Panc1 (cell line): ENCODE measurements at regions not wholly inside any gene's neighbourhood (a gene's known extent, or its start where the extent isn't known, plus 50 kb on each side); places are given as distances from the start of the nearest gene placed in this dataset.

Experiments used
- POLR2AphosphoS5 ChIP-seq: IDR thresholded peaks from 2 replicates; pipeline ENCODE4 v1.6.1; 2012; ENCODE audit warnings: mild to moderate bottlenecking, low read depth, low read length, moderate library complexity
- TF ChIP-seq, protein P1 (sequence below): fragments of 450-650 bp; IDR thresholded peaks from 2 replicates; pipeline ENCODE4 v1.5.1; 2017; ENCODE audit warnings: mild to moderate bottlenecking
- TF ChIP-seq, protein P2 (sequence below), 2 experiments: IDR thresholded peaks; 2 replicates each; pipeline ENCODE4 v1.6.1; 2011 to 2012; ENCODE audit warnings: low read depth in 2 of 2, control low read depth in 1 of 2, low read length in 1 of 2, mild to moderate bottlenecking in 1 of 2, moderate library complexity in 1 of 2; ENCODE audit not compliant: insufficient read depth in 1 of 2

DNA sequence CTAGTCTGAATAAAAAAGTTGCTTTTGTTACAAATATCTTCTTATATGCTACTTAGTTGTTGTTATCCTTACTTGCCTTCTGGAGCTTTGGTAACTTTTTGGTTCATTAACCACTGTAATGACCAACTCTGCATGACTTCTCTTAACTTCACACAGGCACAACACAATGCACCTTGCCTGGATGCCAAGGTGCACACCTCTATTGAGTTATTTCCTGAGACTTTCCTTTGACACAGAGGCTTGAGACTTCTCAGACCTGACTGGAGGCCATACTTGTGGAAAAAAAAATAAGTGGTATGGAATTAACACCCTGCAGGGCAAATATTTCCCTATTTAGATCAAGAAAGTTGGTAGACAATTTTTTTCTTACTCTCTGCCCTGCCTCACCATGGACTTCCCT is 1925.6 kb downstream of the EFNA5 start:
- TF ChIP-seq, protein P1, sequence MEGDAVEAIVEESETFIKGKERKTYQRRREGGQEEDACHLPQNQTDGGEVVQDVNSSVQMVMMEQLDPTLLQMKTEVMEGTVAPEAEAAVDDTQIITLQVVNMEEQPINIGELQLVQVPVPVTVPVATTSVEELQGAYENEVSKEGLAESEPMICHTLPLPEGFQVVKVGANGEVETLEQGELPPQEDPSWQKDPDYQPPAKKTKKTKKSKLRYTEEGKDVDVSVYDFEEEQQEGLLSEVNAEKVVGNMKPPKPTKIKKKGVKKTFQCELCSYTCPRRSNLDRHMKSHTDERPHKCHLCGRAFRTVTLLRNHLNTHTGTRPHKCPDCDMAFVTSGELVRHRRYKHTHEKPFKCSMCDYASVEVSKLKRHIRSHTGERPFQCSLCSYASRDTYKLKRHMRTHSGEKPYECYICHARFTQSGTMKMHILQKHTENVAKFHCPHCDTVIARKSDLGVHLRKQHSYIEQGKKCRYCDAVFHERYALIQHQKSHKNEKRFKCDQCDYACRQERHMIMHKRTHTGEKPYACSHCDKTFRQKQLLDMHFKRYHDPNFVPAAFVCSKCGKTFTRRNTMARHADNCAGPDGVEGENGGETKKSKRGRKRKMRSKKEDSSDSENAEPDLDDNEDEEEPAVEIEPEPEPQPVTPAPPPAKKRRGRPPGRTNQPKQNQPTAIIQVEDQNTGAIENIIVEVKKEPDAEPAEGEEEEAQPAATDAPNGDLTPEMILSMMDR: no peak
- TF ChIP-seq, protein P2, sequence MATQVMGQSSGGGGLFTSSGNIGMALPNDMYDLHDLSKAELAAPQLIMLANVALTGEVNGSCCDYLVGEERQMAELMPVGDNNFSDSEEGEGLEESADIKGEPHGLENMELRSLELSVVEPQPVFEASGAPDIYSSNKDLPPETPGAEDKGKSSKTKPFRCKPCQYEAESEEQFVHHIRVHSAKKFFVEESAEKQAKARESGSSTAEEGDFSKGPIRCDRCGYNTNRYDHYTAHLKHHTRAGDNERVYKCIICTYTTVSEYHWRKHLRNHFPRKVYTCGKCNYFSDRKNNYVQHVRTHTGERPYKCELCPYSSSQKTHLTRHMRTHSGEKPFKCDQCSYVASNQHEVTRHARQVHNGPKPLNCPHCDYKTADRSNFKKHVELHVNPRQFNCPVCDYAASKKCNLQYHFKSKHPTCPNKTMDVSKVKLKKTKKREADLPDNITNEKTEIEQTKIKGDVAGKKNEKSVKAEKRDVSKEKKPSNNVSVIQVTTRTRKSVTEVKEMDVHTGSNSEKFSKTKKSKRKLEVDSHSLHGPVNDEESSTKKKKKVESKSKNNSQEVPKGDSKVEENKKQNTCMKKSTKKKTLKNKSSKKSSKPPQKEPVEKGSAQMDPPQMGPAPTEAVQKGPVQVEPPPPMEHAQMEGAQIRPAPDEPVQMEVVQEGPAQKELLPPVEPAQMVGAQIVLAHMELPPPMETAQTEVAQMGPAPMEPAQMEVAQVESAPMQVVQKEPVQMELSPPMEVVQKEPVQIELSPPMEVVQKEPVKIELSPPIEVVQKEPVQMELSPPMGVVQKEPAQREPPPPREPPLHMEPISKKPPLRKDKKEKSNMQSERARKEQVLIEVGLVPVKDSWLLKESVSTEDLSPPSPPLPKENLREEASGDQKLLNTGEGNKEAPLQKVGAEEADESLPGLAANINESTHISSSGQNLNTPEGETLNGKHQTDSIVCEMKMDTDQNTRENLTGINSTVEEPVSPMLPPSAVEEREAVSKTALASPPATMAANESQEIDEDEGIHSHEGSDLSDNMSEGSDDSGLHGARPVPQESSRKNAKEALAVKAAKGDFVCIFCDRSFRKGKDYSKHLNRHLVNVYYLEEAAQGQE (IDR thresholded peaks at IDR 0.05; ENCODE audit: insufficient read depth in 1 of 2, low read depth in 2 of 2, low read length in 1 of 2): no peak
- no peak for TF ChIP-seq POLR2AphosphoS5
